HG03095 (cell line): ENCODE measurements at regions not wholly inside any gene's neighbourhood (a gene's known extent, or its start where the extent isn't known, plus 50 kb on each side); places are given as distances from the start of the nearest gene placed in this dataset.
"Not testable (repeated sequence)": the region's sequence is repeated elsewhere in the genome, so short reads cannot be mapped to it uniquely, and the experiment has no call there.

Experiments used
- ATAC-seq: cut with Tn5 transposase; IDR thresholded peaks from one replicate; pipeline ENCODE4 v1.9.1; 2021; ENCODE audit warnings: moderate library complexity; ENCODE audit not compliant: unreplicated experiment

GRCh38 chrX:123049071-123049625 lies 134.9 kb upstream of the GRIA3 start:
- ATAC-seq, result no peak

GRCh38 chrX:123060986-123061385 lies 123.1 kb upstream of the GRIA3 start:
- ATAC-seq, result no peak

- ATAC-seq, result no peak
These were observed 120.0 kb upstream of the GRIA3 start for GRCh38 chrX:123064053-123064452.

- no peak for ATAC-seq
These were observed 111.2 kb upstream of the GRIA3 start for GRCh38 chrX:123072686-123073385.

GRCh38 chrX:123075947-123076561 lies 108.0 kb upstream of the GRIA3 start:
- no peak for ATAC-seq

GRCh38 chrX:123077631-123078030 lies 106.4 kb upstream of the GRIA3 start:
- ATAC-seq, result no peak

- ATAC-seq, result no peak
These were observed 104.0 kb upstream of the GRIA3 start for GRCh38 chrX:123080065-123080464.

- no peak for ATAC-seq
These were observed 102.3 kb upstream of the GRIA3 start for GRCh38 chrX:123081776-123082175.

GRCh38 chrX:123083924-123084323 lies 100.2 kb upstream of the GRIA3 start:
- ATAC-seq, result no peak

GRCh38 chrX:123084797-123085196 lies 99.3 kb upstream of the GRIA3 start:
- no peak for ATAC-seq

GRCh38 chrX:123085311-123085940 lies 98.7 kb upstream of the GRIA3 start:
- ATAC-seq, result no peak

GRCh38 chrX:123086768-123087167 lies 97.3 kb upstream of the GRIA3 start:
- ATAC-seq, result no peak

GRCh38 chrX:123087326-123087725 lies 96.8 kb upstream of the GRIA3 start:
- ATAC-seq, result no peak

- no peak for ATAC-seq
These were observed 95.7 kb upstream of the GRIA3 start for GRCh38 chrX:123088331-123088730.

GRCh38 chrX:123088930-123089329 lies 95.1 kb upstream of the GRIA3 start:
- ATAC-seq, result no peak

- no peak for ATAC-seq
These were observed 90.3 kb upstream of the GRIA3 start for GRCh38 chrX:123093792-123094191.

GRCh38 chrX:123108513-123109427 lies 75.3 kb upstream of the GRIA3 start:
- ATAC-seq, result no peak

- ATAC-seq, result no peak
These were observed 62.8 kb upstream of the GRIA3 start for GRCh38 chrX:123121241-123121640.

- ATAC-seq, result not testable (repeated sequence)
These were observed 54.3 kb upstream of the GRIA3 start for GRCh38 chrX:123129805-123130204.
